Stimulated activated naive CD8-positive, alpha-beta T cell treated with anti-CD3 and anti-CD28 coated beads, Interleukin-15, amount 100 ng/mL, for 72 hours (primary cell): ENCODE measurements at regions not wholly inside any gene's neighbourhood (a gene's known extent, or its start where the extent isn't known, plus 50 kb on each side); places are given as distances from the start of the nearest gene placed in this dataset.
"Not testable (repeated sequence)": the region's sequence is repeated elsewhere in the genome, so short reads cannot be mapped to it uniquely, and the experiment has no call there.

ENCODE experiments used
- ATAC-seq: fragments of 150-1000 bp; cut with Tn5 transposase; 2 replicates; pipeline ENCODE4 v1.10.0; 2021; ENCODE audit warnings: mild to moderate bottlenecking, moderate library complexity
- DNase-seq, 2 donors: peaks; one replicate each; pipeline ENCODE4 v3.0.0; 2021 to 2022
- H3K27ac Mint-ChIP-seq, 2 donors: one replicate each; pipeline ENCODE4 v1.8.0; 2022; ENCODE audit warnings: mild to moderate bottlenecking in 2 of 2, mixed read lengths in 2 of 2, moderate library complexity in 2 of 2
- H3K27me3 Mint-ChIP-seq: one replicate; pipeline ENCODE4 v1.8.0; 2022; ENCODE audit warnings: mixed read lengths
- H3K4me1 Mint-ChIP-seq: one replicate; pipeline ENCODE4 v1.8.0; 2022; ENCODE audit warnings: mild to moderate bottlenecking, mixed read lengths
- H3K4me3 Mint-ChIP-seq, 2 donors: one replicate each; pipeline ENCODE4 v1.8.0; 2022; ENCODE audit warnings: mild to moderate bottlenecking in 2 of 2, mixed read lengths in 2 of 2, moderate library complexity in 1 of 2
- H3K9me3 Mint-ChIP-seq, 2 donors: one replicate each; pipeline ENCODE4 v1.8.0; 2022; ENCODE audit warnings: mixed read lengths in 2 of 2

GRCh38 chr4:43089730-43090129 is 197.2 kb downstream of the GRXCR1 start:
- no peaks in the 10 kb centered on the region for H3K9me3 Mint-ChIP-seq
- H3K27ac Mint-ChIP-seq: no peak overlapping the region
- ATAC-seq (no peak), DNase-seq (no peak)
- H3K27me3 Mint-ChIP-seq: no peaks in the 10 kb centered on the region
- H3K4me1 Mint-ChIP-seq: no peaks in the 10 kb centered on the region
- H3K4me3 Mint-ChIP-seq: no peak overlapping the region

GRCh38 chr4:43103048-43103447 is 210.5 kb downstream of the GRXCR1 start:
- no peak for DNase-seq
- no peak for ATAC-seq
- no peak overlapping the region for H3K27ac Mint-ChIP-seq
- H3K4me3 Mint-ChIP-seq: no peak overlapping the region
- peaks cover 0 to 10% of the 10 kb centered on the region in 2 donors for H3K9me3 Mint-ChIP-seq
- H3K27me3 Mint-ChIP-seq: no peaks in the 10 kb centered on the region
- no peaks in the 10 kb centered on the region for H3K4me1 Mint-ChIP-seq

GRCh38 chr4:43112139-43112538 is 219.6 kb downstream of the GRXCR1 start:
- DNase-seq (no peak), ATAC-seq (no peak)
- H3K27me3 Mint-ChIP-seq: no peaks in the 10 kb centered on the region
- no peak overlapping the region for H3K4me3 Mint-ChIP-seq
- H3K4me1 Mint-ChIP-seq: no peaks in the 10 kb centered on the region
- peaks cover 0 to 6% of the 10 kb centered on the region in 2 donors for H3K9me3 Mint-ChIP-seq
- H3K27ac Mint-ChIP-seq: no peak overlapping the region

GRCh38 chr4:43113196-43113595 is 220.7 kb downstream of the GRXCR1 start:
- DNase-seq (no peak), ATAC-seq (no peak)
- no peaks in the 10 kb centered on the region for H3K4me1 Mint-ChIP-seq
- H3K27ac Mint-ChIP-seq: no peak overlapping the region
- no peaks in the 10 kb centered on the region for H3K27me3 Mint-ChIP-seq
- H3K4me3 Mint-ChIP-seq: no peak overlapping the region
- peaks cover 0 to 6% of the 10 kb centered on the region in 2 donors for H3K9me3 Mint-ChIP-seq

- Mint-ChIP-seq H3K9me3 (no peaks in the 10 kb centered on the region), H3K27ac (no peak overlapping the region), H3K4me1 (no peaks in the 10 kb centered on the region), H3K27me3 (no peaks in the 10 kb centered on the region), H3K4me3 (no peak overlapping the region)
- ATAC-seq (no peak), DNase-seq (no peak)
Observed at GRCh38 chr4:43126595-43126994, 234.1 kb downstream of the GRXCR1 start.

GRCh38 chr4:43130228-43131021 is 237.9 kb downstream of the GRXCR1 start:
- DNase-seq (no peak), ATAC-seq (no peak)
- H3K4me3 Mint-ChIP-seq: no peak overlapping the region
- H3K4me1 Mint-ChIP-seq: no peaks in the 10 kb centered on the region
- no peaks in the 10 kb centered on the region for H3K9me3 Mint-ChIP-seq
- no peak overlapping the region for H3K27ac Mint-ChIP-seq
- no peaks in the 10 kb centered on the region for H3K27me3 Mint-ChIP-seq

- ATAC-seq: no peak
- no peak overlapping the region for H3K27ac Mint-ChIP-seq
- no peaks in the 10 kb centered on the region for H3K9me3 Mint-ChIP-seq
- no peaks in the 10 kb centered on the region for H3K4me1 Mint-ChIP-seq
- DNase-seq: peak; percentile 28 to 34
- no peak overlapping the region for H3K4me3 Mint-ChIP-seq
- no peaks in the 10 kb centered on the region for H3K27me3 Mint-ChIP-seq
Observed at GRCh38 chr4:43132010-43132582, 239.6 kb downstream of the GRXCR1 start.

- DNase-seq: no peak
- no peaks in the 10 kb centered on the region for H3K9me3 Mint-ChIP-seq
- no peak overlapping the region for H3K4me3 Mint-ChIP-seq
- H3K27me3 Mint-ChIP-seq: no peaks in the 10 kb centered on the region
- no peaks in the 10 kb centered on the region for H3K4me1 Mint-ChIP-seq
- H3K27ac Mint-ChIP-seq: no peak overlapping the region
- no peak for ATAC-seq
Observed at GRCh38 chr4:43133566-43133965, 241.1 kb downstream of the GRXCR1 start.

GRCh38 chr4:43136752-43137151 is 244.2 kb downstream of the GRXCR1 start:
- Mint-ChIP-seq H3K4me3 (no peak overlapping the region), H3K27me3 (no peaks in the 10 kb centered on the region), H3K4me1 (no peaks in the 10 kb centered on the region), H3K9me3 (peaks cover 0 to 8% of the 10 kb centered on the region in 2 donors), H3K27ac (no peak overlapping the region)
- DNase-seq (no peak), ATAC-seq (no peak)

- DNase-seq (no peak), ATAC-seq (no peak)
- Mint-ChIP-seq H3K27me3 (no peaks in the 10 kb centered on the region), H3K4me3 (no peak overlapping the region), H3K9me3 (no peaks in the 10 kb centered on the region), H3K27ac (no peak overlapping the region), H3K4me1 (no peaks in the 10 kb centered on the region)
Observed at GRCh38 chr4:43146198-43146597, 253.7 kb downstream of the GRXCR1 start.

GRCh38 chr4:43148481-43148880 is 256.0 kb downstream of the GRXCR1 start:
- H3K4me3 Mint-ChIP-seq: no peak overlapping the region
- H3K9me3 Mint-ChIP-seq: peaks cover 0 to 8% of the 10 kb centered on the region in 2 donors

GRCh38 chr4:43163101-43163792 is 270.7 kb downstream of the GRXCR1 start:
- DNase-seq: no peak
- H3K9me3 Mint-ChIP-seq: peaks cover 0 to 5% of the 10 kb centered on the region in 2 donors
- no peak for ATAC-seq
- no peak overlapping the region for H3K27ac Mint-ChIP-seq
- no peak overlapping the region for H3K4me3 Mint-ChIP-seq
- H3K4me1 Mint-ChIP-seq: no peaks in the 10 kb centered on the region
- H3K27me3 Mint-ChIP-seq: no peaks in the 10 kb centered on the region

More at GRCh38 chr4:43148481-43148880, 256.0 kb downstream of the GRXCR1 start:
- DNase-seq (no peak), ATAC-seq (no peak)
- Mint-ChIP-seq H3K27me3 (no peaks in the 10 kb centered on the region), H3K27ac (no peak overlapping the region), H3K4me1 (no peaks in the 10 kb centered on the region)

GRCh38 chr4:43189741-43190140 is 297.2 kb downstream of the GRXCR1 start:
- ATAC-seq (no peak), DNase-seq (no peak)
- H3K4me3 Mint-ChIP-seq: no peak overlapping the region
- H3K9me3 Mint-ChIP-seq: peaks cover 0 to 7% of the 10 kb centered on the region in 2 donors
- no peak overlapping the region for H3K27ac Mint-ChIP-seq
- H3K27me3 Mint-ChIP-seq: no peaks in the 10 kb centered on the region
- no peaks in the 10 kb centered on the region for H3K4me1 Mint-ChIP-seq

- H3K4me1 Mint-ChIP-seq, H3K27ac Mint-ChIP-seq, H3K4me3 Mint-ChIP-seq, DNase-seq, ATAC-seq, H3K27me3 Mint-ChIP-seq: not testable (repeated sequence)
- peaks cover 5 to 15% of the 10 kb centered on the region in 2 donors for H3K9me3 Mint-ChIP-seq
Observed at GRCh38 chr4:43212576-43212975, 320.1 kb downstream of the GRXCR1 start.

GRCh38 chr4:43223820-43224219 is 331.3 kb downstream of the GRXCR1 start:
- H3K4me3 Mint-ChIP-seq: no peak overlapping the region
- ATAC-seq (no peak), DNase-seq (no peak)
- no peaks in the 10 kb centered on the region for H3K4me1 Mint-ChIP-seq
- H3K27me3 Mint-ChIP-seq: no peaks in the 10 kb centered on the region
- no peak overlapping the region for H3K27ac Mint-ChIP-seq
- H3K9me3 Mint-ChIP-seq: peaks cover 11 to 13% of the 10 kb centered on the region in 2 donors

- Mint-ChIP-seq H3K27me3 (no peaks in the 10 kb centered on the region), H3K4me1 (no peaks in the 10 kb centered on the region), H3K27ac (no peak overlapping the region), H3K4me3 (no peak overlapping the region), H3K9me3 (peaks cover 11 to 13% of the 10 kb centered on the region in 2 donors)
- no peak for DNase-seq
- ATAC-seq: no peak
Observed at GRCh38 chr4:43224559-43224958, 332.0 kb downstream of the GRXCR1 start.
